WTC11 (cell line): ENCODE measurements at regions not wholly inside any gene's neighbourhood (a gene's known extent, or its start where the extent isn't known, plus 50 kb on each side); places are given as distances from the start of the nearest gene placed in this dataset.

Source experiments
- ATAC-seq: fragments of 200-7000 bp; cut with Tn5 transposase; 2 replicates; pipeline ENCODE4 v1.10.0; 2021; ENCODE audit warnings: mild to moderate bottlenecking, moderate library complexity
- CTCF ChIA-PET: fragments of 300-600 bp; sonication (Branson Sonifier 250); formaldehyde crosslinking; loops from one replicate; lab custom pipeline; 2021; ENCODE audit warnings: antibody characterized with exemption; lab: Charles Lee
- POLR2A ChIA-PET: fragments of 350-600 bp; sonication (Branson Sonifier 250); formaldehyde crosslinking; loops from one replicate; lab custom pipeline; 2021; ENCODE audit warnings: antibody characterized with exemption; lab: Charles Lee
- DNase-seq: peaks from one replicate; pipeline ENCODE4 v3.0.0; 2021; ENCODE audit warnings: low spot score
- H3K27ac Mint-ChIP-seq: 2 replicates; pipeline ENCODE4 v1.8.0; 2021; ENCODE audit warnings: mixed read lengths
- H3K27me3 Mint-ChIP-seq: 2 replicates; pipeline ENCODE4 v1.8.0; 2021; ENCODE audit warnings: low read depth, mild to moderate bottlenecking, moderate library complexity, mixed read lengths
- H3K36me3 Mint-ChIP-seq: 2 replicates; pipeline ENCODE4 v1.8.0; 2021; ENCODE audit warnings: mixed read lengths
- H3K4me1 Mint-ChIP-seq: 2 replicates; pipeline ENCODE4 v1.8.0; 2022; ENCODE audit warnings: mixed read lengths
- H3K4me3 Mint-ChIP-seq: 2 replicates; pipeline ENCODE4 v1.8.0; 2021; ENCODE audit warnings: mild to moderate bottlenecking, moderate library complexity, mixed read lengths
- H3K9me3 Mint-ChIP-seq: 2 replicates; pipeline ENCODE4 v1.8.0; 2021; ENCODE audit warnings: mixed read lengths
- FOXJ3 ChIP-seq: sonication (generic); formaldehyde crosslinking; IDR thresholded peaks from 2 replicates; pipeline ENCODE4 v1.9.0; 2021; ENCODE audit warnings: missing genetic modification reagents, mild to moderate bottlenecking, borderline replicate concordance
- FOXK1 ChIP-seq: sonication (generic); formaldehyde crosslinking; IDR thresholded peaks from 2 replicates; pipeline ENCODE4 v1.8.0; 2022; ENCODE audit warnings: mild to moderate bottlenecking, moderate library complexity, missing genetic modification reagents
- GTF2I ChIP-seq: fragments of 250-450 bp; sonication (Bioruptor Pico); conservative IDR thresholded peaks from 2 replicates; pipeline ENCODE4 v1.4.0; 2021; ENCODE audit warnings: mild to moderate bottlenecking
- IRF2 ChIP-seq: sonication (generic); formaldehyde crosslinking; IDR thresholded peaks from 2 replicates; pipeline ENCODE4 v1.8.0; 2022; ENCODE audit warnings: low read depth, missing genetic modification reagents, borderline replicate concordance
- JUN ChIP-seq: sonication (generic); formaldehyde crosslinking; IDR thresholded peaks from 2 replicates; pipeline ENCODE4 v1.8.0; 2023; ENCODE audit warnings: mild to moderate bottlenecking, missing genetic modification reagents
- NR2C2 ChIP-seq: sonication (generic); formaldehyde crosslinking; IDR thresholded peaks from 2 replicates; pipeline ENCODE4 v1.8.0; 2022; ENCODE audit warnings: mild to moderate bottlenecking, missing genetic modification reagents
- ZBTB21 ChIP-seq: sonication (generic); formaldehyde crosslinking; IDR thresholded peaks from 2 replicates; pipeline ENCODE4 v1.8.1; 2023; ENCODE audit warnings: mild to moderate bottlenecking, missing genetic modification reagents, borderline replicate concordance
- ZNF232 ChIP-seq: sonication (generic); formaldehyde crosslinking; IDR thresholded peaks from 2 replicates; pipeline ENCODE4 v1.8.0; 2022; ENCODE audit warnings: mild to moderate bottlenecking, missing genetic modification reagents
- TF ChIP-seq, protein P1 (sequence below): sonication (generic); formaldehyde crosslinking; IDR thresholded peaks from 2 replicates; pipeline ENCODE4 v1.8.1; 2023; ENCODE audit warnings: mild to moderate bottlenecking, missing genetic modification reagents
- TF ChIP-seq, protein P2 (sequence below): sonication (generic); formaldehyde crosslinking; IDR thresholded peaks from 2 replicates; pipeline ENCODE4 v1.8.1; 2023; ENCODE audit warnings: mild to moderate bottlenecking, moderate library complexity, missing genetic modification reagents
- TF ChIP-seq, protein P3 (sequence below): sonication (generic); formaldehyde crosslinking; IDR thresholded peaks from 2 replicates; pipeline ENCODE4 v1.8.1; 2022; ENCODE audit warnings: low read depth, missing genetic modification reagents, borderline replicate concordance
- TF ChIP-seq, protein P4 (sequence below): sonication (generic); formaldehyde crosslinking; IDR thresholded peaks from 2 replicates; pipeline ENCODE4 v1.8.0; 2022; ENCODE audit warnings: mild to moderate bottlenecking, missing genetic modification reagents
- TF ChIP-seq, protein P5 (sequence below): sonication (generic); formaldehyde crosslinking; IDR thresholded peaks from 2 replicates; pipeline ENCODE4 v1.8.1; 2022; ENCODE audit warnings: low read depth, mild to moderate bottlenecking, moderate library complexity, missing genetic modification reagents, borderline replicate concordance
- TF ChIP-seq, protein P6 (sequence below): sonication (generic); formaldehyde crosslinking; IDR thresholded peaks from 2 replicates; pipeline ENCODE4 v1.8.1; 2023; ENCODE audit warnings: mild to moderate bottlenecking, missing genetic modification reagents, moderate library complexity

DNA sequence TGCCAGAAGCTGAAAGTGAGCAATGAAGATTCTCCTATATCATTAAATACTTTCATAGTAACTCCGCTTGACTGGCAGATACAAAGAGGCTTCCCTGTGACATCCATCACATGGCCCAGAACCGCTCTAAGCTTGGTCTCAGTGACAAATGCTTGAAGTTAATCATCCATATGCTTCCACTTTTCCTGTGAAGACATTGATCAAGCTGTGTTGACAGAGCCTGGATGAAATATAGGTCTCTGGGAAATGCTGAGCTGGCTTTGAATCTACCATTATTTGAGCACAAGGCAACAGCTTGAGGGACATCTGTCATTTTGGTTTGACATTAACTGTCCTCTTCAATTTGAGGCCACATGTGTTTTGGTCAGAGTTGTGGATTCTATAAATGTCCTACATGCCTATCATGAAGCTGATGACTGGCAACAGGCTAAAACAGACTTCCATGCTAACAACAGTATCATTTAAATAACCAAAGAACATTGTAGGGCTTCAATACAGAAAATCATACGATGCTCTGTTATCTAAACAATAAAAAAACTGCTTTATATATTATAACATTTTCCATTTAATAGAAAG lies 402.2 kb upstream of the IRAK1BP1 start:
- peaks cover 41% of the 10 kb centered on the region for H3K9me3 Mint-ChIP-seq
- H3K36me3 Mint-ChIP-seq: peaks cover 21% of the 10 kb centered on the region
- TF ChIP-seq ZNF232 (CRISPR knock-in tag) (no peak), GTF2I (no peak), JUN (no peak), FOXK1 (CRISPR knock-in tag) (no peak)
- TF ChIP-seq, protein P1, sequence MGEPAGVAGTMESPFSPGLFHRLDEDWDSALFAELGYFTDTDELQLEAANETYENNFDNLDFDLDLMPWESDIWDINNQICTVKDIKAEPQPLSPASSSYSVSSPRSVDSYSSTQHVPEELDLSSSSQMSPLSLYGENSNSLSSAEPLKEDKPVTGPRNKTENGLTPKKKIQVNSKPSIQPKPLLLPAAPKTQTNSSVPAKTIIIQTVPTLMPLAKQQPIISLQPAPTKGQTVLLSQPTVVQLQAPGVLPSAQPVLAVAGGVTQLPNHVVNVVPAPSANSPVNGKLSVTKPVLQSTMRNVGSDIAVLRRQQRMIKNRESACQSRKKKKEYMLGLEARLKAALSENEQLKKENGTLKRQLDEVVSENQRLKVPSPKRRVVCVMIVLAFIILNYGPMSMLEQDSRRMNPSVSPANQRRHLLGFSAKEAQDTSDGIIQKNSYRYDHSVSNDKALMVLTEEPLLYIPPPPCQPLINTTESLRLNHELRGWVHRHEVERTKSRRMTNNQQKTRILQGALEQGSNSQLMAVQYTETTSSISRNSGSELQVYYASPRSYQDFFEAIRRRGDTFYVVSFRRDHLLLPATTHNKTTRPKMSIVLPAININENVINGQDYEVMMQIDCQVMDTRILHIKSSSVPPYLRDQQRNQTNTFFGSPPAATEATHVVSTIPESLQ (CRISPR knock-in tag): no peak
- TF ChIP-seq, protein P2, sequence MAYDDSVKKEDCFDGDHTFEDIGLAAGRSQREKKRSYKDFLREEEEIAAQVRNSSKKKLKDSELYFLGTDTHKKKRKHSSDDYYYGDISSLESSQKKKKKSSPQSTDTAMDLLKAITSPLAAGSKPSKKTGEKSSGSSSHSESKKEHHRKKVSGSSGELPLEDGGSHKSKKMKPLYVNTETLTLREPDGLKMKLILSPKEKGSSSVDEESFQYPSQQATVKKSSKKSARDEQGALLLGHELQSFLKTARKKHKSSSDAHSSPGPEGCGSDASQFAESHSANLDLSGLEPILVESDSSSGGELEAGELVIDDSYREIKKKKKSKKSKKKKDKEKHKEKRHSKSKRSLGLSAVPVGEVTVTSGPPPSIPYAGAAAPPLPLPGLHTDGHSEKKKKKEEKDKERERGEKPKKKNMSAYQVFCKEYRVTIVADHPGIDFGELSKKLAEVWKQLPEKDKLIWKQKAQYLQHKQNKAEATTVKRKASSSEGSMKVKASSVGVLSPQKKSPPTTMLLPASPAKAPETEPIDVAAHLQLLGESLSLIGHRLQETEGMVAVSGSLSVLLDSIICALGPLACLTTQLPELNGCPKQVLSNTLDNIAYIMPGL (CRISPR knock-in tag): no peak
- H3K4me1 Mint-ChIP-seq: no peaks in the 10 kb centered on the region
- H3K27me3 Mint-ChIP-seq: no peaks in the 10 kb centered on the region
- no peak overlapping the region for H3K4me3 Mint-ChIP-seq
- ATAC-seq: no peak
- ChIA-PET POLR2A (no interaction called here), CTCF (interaction anchor here (1.9 kb wide), 1 partner anchor 49 kb away, joined by 4 read pairs; no protein-coding TSS in a partner anchor)
- H3K27ac Mint-ChIP-seq: no peak overlapping the region
- DNase-seq: no peak

DNA sequence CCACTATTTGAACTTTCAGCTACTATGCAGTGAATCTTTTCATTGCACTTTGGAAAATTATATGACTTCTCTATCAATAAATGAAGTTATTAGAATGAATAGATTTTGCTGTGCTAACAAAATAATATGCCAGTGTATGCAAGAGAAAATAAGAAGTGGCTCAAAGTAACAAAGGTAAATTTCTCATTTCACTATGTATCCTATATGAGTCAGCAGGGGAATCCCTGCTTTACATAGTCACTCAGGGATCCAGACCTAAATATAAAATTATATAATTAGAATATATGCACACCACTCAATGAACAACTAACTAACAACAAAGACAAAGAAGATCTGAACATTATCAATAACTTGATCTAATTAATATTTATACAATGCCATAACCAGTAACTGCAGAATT lies 390.8 kb upstream of the IRAK1BP1 start:
- no peak overlapping the region for H3K4me3 Mint-ChIP-seq
- ATAC-seq (no peak), DNase-seq (no peak)
- CTCF ChIA-PET: no interaction called here
- H3K4me1 Mint-ChIP-seq: no peaks in the 10 kb centered on the region
- H3K36me3 Mint-ChIP-seq: no peaks in the 10 kb centered on the region
- H3K9me3 Mint-ChIP-seq: peaks cover 13% of the 10 kb centered on the region
- POLR2A ChIA-PET: no interaction called here
- TF ChIP-seq IRF2 (CRISPR knock-in tag): no peak
- no peak for TF ChIP-seq JUN
- TF ChIP-seq, protein P3, sequence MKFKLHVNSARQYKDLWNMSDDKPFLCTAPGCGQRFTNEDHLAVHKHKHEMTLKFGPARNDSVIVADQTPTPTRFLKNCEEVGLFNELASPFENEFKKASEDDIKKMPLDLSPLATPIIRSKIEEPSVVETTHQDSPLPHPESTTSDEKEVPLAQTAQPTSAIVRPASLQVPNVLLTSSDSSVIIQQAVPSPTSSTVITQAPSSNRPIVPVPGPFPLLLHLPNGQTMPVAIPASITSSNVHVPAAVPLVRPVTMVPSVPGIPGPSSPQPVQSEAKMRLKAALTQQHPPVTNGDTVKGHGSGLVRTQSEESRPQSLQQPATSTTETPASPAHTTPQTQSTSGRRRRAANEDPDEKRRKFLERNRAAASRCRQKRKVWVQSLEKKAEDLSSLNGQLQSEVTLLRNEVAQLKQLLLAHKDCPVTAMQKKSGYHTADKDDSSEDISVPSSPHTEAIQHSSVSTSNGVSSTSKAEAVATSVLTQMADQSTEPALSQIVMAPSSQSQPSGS (CRISPR knock-in tag): no peak
- TF ChIP-seq, protein P4, sequence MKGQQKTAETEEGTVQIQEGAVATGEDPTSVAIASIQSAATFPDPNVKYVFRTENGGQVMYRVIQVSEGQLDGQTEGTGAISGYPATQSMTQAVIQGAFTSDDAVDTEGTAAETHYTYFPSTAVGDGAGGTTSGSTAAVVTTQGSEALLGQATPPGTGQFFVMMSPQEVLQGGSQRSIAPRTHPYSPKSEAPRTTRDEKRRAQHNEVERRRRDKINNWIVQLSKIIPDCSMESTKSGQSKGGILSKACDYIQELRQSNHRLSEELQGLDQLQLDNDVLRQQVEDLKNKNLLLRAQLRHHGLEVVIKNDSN (CRISPR knock-in tag): no peak
- TF ChIP-seq NR2C2 (CRISPR knock-in tag): no peak
- TF ChIP-seq, protein P5, sequence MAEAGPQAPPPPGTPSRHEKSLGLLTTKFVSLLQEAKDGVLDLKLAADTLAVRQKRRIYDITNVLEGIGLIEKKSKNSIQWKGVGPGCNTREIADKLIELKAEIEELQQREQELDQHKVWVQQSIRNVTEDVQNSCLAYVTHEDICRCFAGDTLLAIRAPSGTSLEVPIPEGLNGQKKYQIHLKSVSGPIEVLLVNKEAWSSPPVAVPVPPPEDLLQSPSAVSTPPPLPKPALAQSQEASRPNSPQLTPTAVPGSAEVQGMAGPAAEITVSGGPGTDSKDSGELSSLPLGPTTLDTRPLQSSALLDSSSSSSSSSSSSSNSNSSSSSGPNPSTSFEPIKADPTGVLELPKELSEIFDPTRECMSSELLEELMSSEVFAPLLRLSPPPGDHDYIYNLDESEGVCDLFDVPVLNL (CRISPR knock-in tag): no peak
- TF ChIP-seq FOXJ3 (CRISPR knock-in tag): no peak
- no peak for TF ChIP-seq ZBTB21 (CRISPR knock-in tag)
- TF ChIP-seq, protein P6, sequence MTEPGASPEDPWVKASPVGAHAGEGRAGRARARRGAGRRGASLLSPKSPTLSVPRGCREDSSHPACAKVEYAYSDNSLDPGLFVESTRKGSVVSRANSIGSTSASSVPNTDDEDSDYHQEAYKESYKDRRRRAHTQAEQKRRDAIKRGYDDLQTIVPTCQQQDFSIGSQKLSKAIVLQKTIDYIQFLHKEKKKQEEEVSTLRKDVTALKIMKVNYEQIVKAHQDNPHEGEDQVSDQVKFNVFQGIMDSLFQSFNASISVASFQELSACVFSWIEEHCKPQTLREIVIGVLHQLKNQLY (CRISPR knock-in tag): no peak
- H3K27ac Mint-ChIP-seq: no peak overlapping the region
- peaks cover 2% of the 10 kb centered on the region for H3K27me3 Mint-ChIP-seq
